HEK293 (cell line): ENCODE measurements at regions not wholly inside any gene's neighbourhood (a gene's known extent, or its start where the extent isn't known, plus 50 kb on each side); places are given as distances from the start of the nearest gene placed in this dataset.
"Not testable (repeated sequence)": the region's sequence is repeated elsewhere in the genome, so short reads cannot be mapped to it uniquely, and the experiment has no call there.

Experiments used
- CTCF ChIA-PET: fragments of 350-600 bp; formaldehyde crosslinking; extraction: SDS; loops from one replicate; lab custom pipeline; 2021; ENCODE audit warnings: antibody characterized with exemption; lab: Yijun Ruan, JAX
- POLR2A ChIA-PET: fragments of 300-600 bp; formaldehyde crosslinking; extraction: SDS; loops from one replicate; lab custom pipeline; 2020; ENCODE audit warnings: antibody characterized with exemption, inconsistent platforms; lab: Yijun Ruan, JAX
- H3K27ac ChIP-seq: fragments of 200-500 bp; sonication (Bioruptor generic); 2 replicates; pipeline ENCODE4 v1.5.1; 2014; ENCODE audit warnings: low read depth, low read length, control low read depth, inconsistent platforms; ENCODE audit errors: extremely low read depth
- H3K36me3 ChIP-seq, 2 experiments: fragments of 200-500 bp in 1 of 2; sonication (Bioruptor generic) in 1 of 2; 1 replicate in 1 of 2; 2 replicates in 1 of 2; pipeline ENCODE4 v1.5.1; 2014 to 2017; ENCODE audit warnings: inconsistent platforms in 2 of 2, low read length in 2 of 2; ENCODE audit not compliant: control insufficient read depth in 2 of 2, insufficient read depth in 1 of 2
- H3K4me1 ChIP-seq: fragments of 200-500 bp; sonication (Bioruptor generic); 2 replicates; pipeline ENCODE4 v1.5.1; 2014; ENCODE audit warnings: mild to moderate bottlenecking, low read length, inconsistent platforms; ENCODE audit not compliant: control insufficient read depth, insufficient read depth
- H3K4me3 ChIP-seq: 2 replicates; pipeline ENCODE4 v1.5.1; 2011; ENCODE audit warnings: low read depth, mild to moderate bottlenecking, control low read depth, low read length, moderate library complexity
- H3K9me3 ChIP-seq: fragments of 200-500 bp; sonication (Bioruptor generic); 2 replicates; pipeline ENCODE4 v1.5.1; 2014; ENCODE audit warnings: low read depth, low read length, inconsistent platforms; ENCODE audit not compliant: control insufficient read depth, insufficient read depth
- HOXC10 ChIP-seq: sonication (generic); formaldehyde crosslinking; IDR thresholded peaks from 2 replicates; pipeline ENCODE4 v1.8.1; 2023; ENCODE audit warnings: mild to moderate bottlenecking, missing genetic modification reagents
- KLF7 ChIP-seq: fragments of 450-650 bp; formaldehyde crosslinking; IDR thresholded peaks from 2 replicates; pipeline ENCODE4 v1.5.1; 2016; ENCODE audit warnings: missing biosample characterization, missing genetic modification characterization, borderline replicate concordance
- ZBTB26 ChIP-seq: fragments of 450-650 bp; formaldehyde crosslinking; optimal IDR thresholded peaks from 2 replicates; pipeline ENCODE3; 2016; ENCODE audit warnings: missing biosample characterization, mild to moderate bottlenecking, missing genetic modification characterization
- ZFP69B ChIP-seq: fragments of 450-650 bp; formaldehyde crosslinking; IDR thresholded peaks from 2 replicates; pipeline ENCODE4 v1.5.1; 2016; ENCODE audit warnings: missing biosample characterization, missing genetic modification characterization
- ZNF473 ChIP-seq: fragments of 450-650 bp; formaldehyde crosslinking; IDR thresholded peaks from 2 replicates; pipeline ENCODE4 v1.5.1; 2017; ENCODE audit warnings: missing biosample characterization, missing genetic modification characterization
- ZNF677 ChIP-seq: fragments of 450-650 bp; IDR thresholded peaks from 2 replicates; pipeline ENCODE4 v1.5.0; 2018; ENCODE audit warnings: missing biosample characterization, mild to moderate bottlenecking, missing genetic modification characterization, moderate library complexity
- ZNF776 ChIP-seq: fragments of 450-650 bp; formaldehyde crosslinking; IDR thresholded peaks from 2 replicates; pipeline ENCODE4 v1.5.0; 2017; ENCODE audit warnings: missing biosample characterization, missing genetic modification characterization, borderline replicate concordance
- ZNF830 ChIP-seq: fragments of 450-650 bp; IDR thresholded peaks from 2 replicates; pipeline ENCODE4 v1.5.0; 2018; ENCODE audit warnings: missing biosample characterization, missing genetic modification characterization, low read depth, mild to moderate bottlenecking, moderate library complexity
- TF ChIP-seq, protein P1 (sequence below): fragments of 450-650 bp; formaldehyde crosslinking; IDR thresholded peaks from 2 replicates; pipeline ENCODE4 v1.5.1; 2017; ENCODE audit warnings: missing biosample characterization, mild to moderate bottlenecking, missing genetic modification characterization, moderate library complexity

GRCh38 chr4:151518359-151518758 lies 109.4 kb downstream of the FHIP1A start (continued):
- TF ChIP-seq, protein P1, sequence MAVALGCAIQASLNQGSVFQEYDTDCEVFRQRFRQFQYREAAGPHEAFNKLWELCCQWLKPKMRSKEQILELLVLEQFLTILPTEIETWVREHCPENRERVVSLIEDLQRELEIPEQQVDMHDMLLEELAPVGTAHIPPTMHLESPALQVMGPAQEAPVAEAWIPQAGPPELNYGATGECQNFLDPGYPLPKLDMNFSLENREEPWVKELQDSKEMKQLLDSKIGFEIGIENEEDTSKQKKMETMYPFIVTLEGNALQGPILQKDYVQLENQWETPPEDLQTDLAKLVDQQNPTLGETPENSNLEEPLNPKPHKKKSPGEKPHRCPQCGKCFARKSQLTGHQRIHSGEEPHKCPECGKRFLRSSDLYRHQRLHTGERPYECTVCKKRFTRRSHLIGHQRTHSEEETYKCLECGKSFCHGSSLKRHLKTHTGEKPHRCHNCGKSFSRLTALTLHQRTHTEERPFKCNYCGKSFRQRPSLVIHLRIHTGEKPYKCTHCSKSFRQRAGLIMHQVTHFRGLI (tag by site-specific recombination), result no peak
- TF ChIP-seq ZBTB26, result no peak

DNA sequence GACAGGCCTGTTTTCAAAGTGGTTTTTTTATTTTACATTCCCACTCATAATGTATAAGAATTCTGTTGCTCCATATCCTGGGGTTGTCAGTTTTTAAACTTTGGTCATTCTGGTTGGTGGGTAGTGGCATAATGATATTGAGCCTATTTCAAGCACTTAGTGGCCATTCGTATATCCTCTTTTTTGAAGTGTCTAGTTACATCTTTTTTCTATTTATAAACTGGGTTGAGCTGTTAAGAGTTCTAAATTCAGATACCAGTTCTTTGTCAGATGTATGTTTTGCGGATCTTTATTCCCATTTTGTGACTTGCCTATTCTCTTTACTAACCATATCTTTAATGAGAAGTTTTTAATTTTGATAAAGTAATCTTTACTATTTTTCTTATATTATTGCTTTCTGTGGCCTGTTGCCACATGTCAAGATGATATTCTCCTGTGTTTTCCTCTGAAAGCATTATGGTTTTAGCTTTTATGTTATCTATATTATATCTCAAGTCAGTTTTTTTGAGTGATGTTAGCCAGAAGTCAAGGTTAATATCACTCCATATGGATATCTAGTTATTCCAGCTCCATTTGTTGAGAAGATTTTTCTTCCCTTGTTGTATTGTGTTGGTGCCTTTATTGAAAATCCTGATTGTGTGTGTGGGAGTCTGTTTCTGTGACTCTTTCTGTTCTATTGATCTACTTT lies 110.9 kb downstream of the FHIP1A start:
- Histone ChIP-seq H3K9me3 (no peaks in the 10 kb centered on the region), H3K27ac (no peak overlapping the region), H3K4me1 (no peaks in the 10 kb centered on the region)
- POLR2A ChIA-PET, result no interaction called here
- TF ChIP-seq ZNF677 (tag by site-specific recombination) (no peak), ZFP69B (tag by site-specific recombination) (no peak), ZNF473 (tag by site-specific recombination) (no peak)
- TF ChIP-seq, all 188 proteins: peak for 0
- CTCF ChIA-PET, result interaction anchor here (0.6 to 0.8 kb wide), 2 partner anchors 109 to 209 kb away, joined by 3 to 5 read pairs; no protein-coding TSS in a partner anchor
- H3K36me3 ChIP-seq, result no peaks in the 10 kb centered on the region
- H3K4me3 ChIP-seq, result no peak overlapping the region

DNA sequence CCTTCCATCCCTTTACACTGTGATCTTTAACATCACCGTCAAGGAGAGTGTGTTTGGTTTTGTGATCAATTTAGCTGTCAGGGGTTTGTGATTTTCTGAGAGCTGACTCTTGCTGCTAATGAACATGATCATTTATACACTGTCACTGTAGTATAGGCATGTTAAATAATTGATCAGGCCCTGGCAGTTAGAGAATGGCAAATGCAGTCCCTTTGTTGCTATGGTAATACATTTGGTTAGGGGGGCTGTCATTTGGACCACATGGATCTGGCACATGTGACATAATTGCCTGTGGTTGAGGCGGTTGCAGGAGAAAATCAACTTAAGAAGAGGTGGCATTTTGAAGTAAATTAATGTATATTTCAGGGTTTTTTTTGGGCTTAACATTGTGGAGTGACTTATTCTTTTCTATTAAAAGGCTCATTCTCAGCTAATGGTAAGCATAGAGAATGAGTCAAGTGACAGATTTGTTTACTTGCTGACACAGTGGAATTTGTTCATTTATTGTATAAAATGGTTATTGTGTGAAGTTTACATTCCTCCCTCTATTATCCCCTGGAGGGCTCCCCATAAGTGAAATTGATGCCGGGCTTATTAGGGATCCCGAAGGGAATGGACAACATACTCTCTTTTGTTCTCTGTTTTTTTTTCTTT lies 114.0 kb downstream of the FHIP1A start:
- TF ChIP-seq ZNF776 (no peak), HOXC10 (no peak)
- ChIA-PET CTCF (interaction anchor here (0.5 to 0.7 kb wide), 2 partner anchors 14 to 121 kb away, joined by 3 read pairs; no protein-coding TSS in a partner anchor), POLR2A (no interaction called here)
- Histone ChIP-seq H3K4me3 (no peak overlapping the region), H3K9me3 (no peaks in the 10 kb centered on the region), H3K36me3 (no peaks in the 10 kb centered on the region), H3K4me1 (no peaks in the 10 kb centered on the region), H3K27ac (no peak overlapping the region)

DNA sequence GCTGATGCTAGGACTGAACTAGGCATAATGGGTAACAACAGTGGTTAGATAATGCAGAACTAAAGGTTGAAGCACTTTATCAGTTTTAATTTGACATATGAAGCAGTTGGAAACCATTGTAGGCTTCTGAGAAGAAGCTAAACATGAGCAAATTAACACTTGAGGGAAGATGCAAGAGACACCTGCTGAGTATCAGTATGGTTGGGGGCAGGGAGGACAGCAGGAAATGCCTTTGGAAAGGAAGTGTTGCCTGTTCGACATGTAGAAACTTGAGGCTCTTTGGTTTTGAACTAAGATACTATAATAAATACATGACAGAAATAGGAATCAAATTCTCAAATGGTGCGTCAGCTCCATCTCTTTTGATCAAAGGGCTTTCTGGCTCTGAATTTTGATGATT lies 115.6 kb downstream of the FHIP1A start:
- H3K27ac ChIP-seq, result no peak overlapping the region
- no peak for TF ChIP-seq KLF7 (tag by site-specific recombination)
- no peak for TF ChIP-seq ZNF830 (tag by site-specific recombination)
- no peak overlapping the region for H3K4me3 ChIP-seq
- POLR2A ChIA-PET, result no interaction called here
- no peaks in the 10 kb centered on the region for H3K4me1 ChIP-seq
- no peaks in the 10 kb centered on the region for H3K36me3 ChIP-seq
- CTCF ChIA-PET, result no interaction called here
- no peaks in the 10 kb centered on the region for H3K9me3 ChIP-seq

GRCh38 chr4:151526489-151526888 lies 117.5 kb downstream of the FHIP1A start:
- H3K9me3 ChIP-seq, POLR2A ChIA-PET, H3K4me3 ChIP-seq, H3K4me1 ChIP-seq, CTCF ChIA-PET, H3K27ac ChIP-seq, H3K36me3 ChIP-seq: not testable (repeated sequence)
